ENCODE measurements at regions not wholly inside any gene's neighbourhood (a gene's known extent, or its start where the extent isn't known, plus 50 kb on each side); places are given as distances from the start of the nearest gene placed in this dataset.

DNA sequence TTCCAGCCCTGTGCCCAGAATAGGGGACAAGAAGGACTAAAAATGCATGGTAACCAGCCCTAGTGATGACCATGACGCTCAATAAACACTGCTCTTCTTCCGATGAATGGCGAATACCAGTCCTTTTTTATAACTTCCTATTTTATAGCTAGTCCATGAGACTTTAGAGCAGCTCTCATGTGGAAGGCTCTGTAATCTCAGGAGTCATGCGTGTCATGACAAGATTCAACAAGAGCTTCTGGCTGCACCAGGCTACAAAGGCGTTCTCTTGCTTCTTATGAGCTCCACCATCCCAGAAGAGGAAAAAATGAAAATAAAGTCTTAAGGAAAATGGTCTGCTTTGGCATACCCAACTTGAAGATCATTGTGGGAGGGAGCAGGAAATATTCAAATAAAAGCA is 141.0 kb downstream of the TMCO5A start:
- no peak for DNase-seq (ENCODE audit: low read depth in 1 of 2, low spot score in 1 of 2)
- no peak overlapping the region for H3K27ac ChIP-seq
- TF ChIP-seq, protein P1, sequence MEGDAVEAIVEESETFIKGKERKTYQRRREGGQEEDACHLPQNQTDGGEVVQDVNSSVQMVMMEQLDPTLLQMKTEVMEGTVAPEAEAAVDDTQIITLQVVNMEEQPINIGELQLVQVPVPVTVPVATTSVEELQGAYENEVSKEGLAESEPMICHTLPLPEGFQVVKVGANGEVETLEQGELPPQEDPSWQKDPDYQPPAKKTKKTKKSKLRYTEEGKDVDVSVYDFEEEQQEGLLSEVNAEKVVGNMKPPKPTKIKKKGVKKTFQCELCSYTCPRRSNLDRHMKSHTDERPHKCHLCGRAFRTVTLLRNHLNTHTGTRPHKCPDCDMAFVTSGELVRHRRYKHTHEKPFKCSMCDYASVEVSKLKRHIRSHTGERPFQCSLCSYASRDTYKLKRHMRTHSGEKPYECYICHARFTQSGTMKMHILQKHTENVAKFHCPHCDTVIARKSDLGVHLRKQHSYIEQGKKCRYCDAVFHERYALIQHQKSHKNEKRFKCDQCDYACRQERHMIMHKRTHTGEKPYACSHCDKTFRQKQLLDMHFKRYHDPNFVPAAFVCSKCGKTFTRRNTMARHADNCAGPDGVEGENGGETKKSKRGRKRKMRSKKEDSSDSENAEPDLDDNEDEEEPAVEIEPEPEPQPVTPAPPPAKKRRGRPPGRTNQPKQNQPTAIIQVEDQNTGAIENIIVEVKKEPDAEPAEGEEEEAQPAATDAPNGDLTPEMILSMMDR (IDR thresholded peaks at IDR 0.05; ENCODE audit: low read depth, low read length), result no peak
- H3K9me3 ChIP-seq (ENCODE audit: low read depth), result no peaks in the 10 kb centered on the region
- no peaks in the 10 kb centered on the region for H3K36me3 ChIP-seq
- H3K4me1 ChIP-seq (ENCODE audit: low read depth), result peaks cover 46% of the 10 kb centered on the region
- H3K27me3 ChIP-seq, result no peaks in the 10 kb centered on the region
- H3K4me3 ChIP-seq, result no peak overlapping the region

DNA sequence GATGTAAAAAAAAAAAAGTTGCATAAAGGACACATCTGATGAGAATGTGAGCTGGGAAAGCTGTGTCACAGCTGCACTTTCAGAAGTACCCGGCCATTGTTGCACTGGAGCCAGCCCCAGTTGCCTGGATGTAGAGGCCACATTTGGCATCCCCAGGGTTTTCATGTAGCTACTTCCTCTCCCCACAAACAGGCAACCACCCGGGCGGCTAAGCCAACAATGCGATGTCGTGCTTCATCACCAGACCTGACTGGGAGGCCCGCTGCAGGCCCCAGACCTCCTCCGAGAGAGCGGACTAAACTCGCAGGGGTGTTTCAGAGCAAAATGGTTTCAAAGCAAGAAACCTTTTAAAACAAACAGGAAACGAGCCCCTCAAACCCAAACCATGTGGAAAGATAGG is 142.3 kb downstream of the TMCO5A start:
- no peak overlapping the region for H3K27ac ChIP-seq
- TF ChIP-seq, protein P1 (IDR thresholded peaks at IDR 0.05; ENCODE audit: low read depth, low read length), result no peak
- H3K27me3 ChIP-seq, result no peaks in the 10 kb centered on the region
- H3K9me3 ChIP-seq (ENCODE audit: low read depth), result no peaks in the 10 kb centered on the region
- H3K4me3 ChIP-seq, result no peak overlapping the region
- no peaks in the 10 kb centered on the region for H3K36me3 ChIP-seq
- H3K4me1 ChIP-seq (ENCODE audit: low read depth), result peaks cover 43% of the 10 kb centered on the region
- no peak for DNase-seq (ENCODE audit: low read depth in 1 of 2, low spot score in 1 of 2)

- DNase-seq (ENCODE audit: low read depth in 1 of 2, low spot score in 1 of 2), result no peak
- TF ChIP-seq, protein P1 (IDR thresholded peaks at IDR 0.05; ENCODE audit: low read depth, low read length), result no peak
- Histone ChIP-seq H3K36me3 (no peaks in the 10 kb centered on the region), H3K4me1 (ENCODE audit: low read depth) (peaks cover 24% of the 10 kb centered on the region), H3K9me3 (ENCODE audit: low read depth) (no peaks in the 10 kb centered on the region), H3K27me3 (no peaks in the 10 kb centered on the region), H3K4me3 (no peak overlapping the region), H3K27ac (no peak overlapping the region)
Measured at GRCh38 chr15:38079236-38079635, 144.8 kb downstream of the TMCO5A start.

GRCh38 chr15:38080651-38081275 is 146.3 kb downstream of the TMCO5A start:
- no peaks in the 10 kb centered on the region for H3K36me3 ChIP-seq
- DNase-seq (ENCODE audit: low read depth in 1 of 2, low spot score in 1 of 2), result peak in 1 of 2 donors; percentile 49
- no peak overlapping the region for H3K27ac ChIP-seq
- no peaks in the 10 kb centered on the region for H3K9me3 ChIP-seq (ENCODE audit: low read depth)
- no peaks in the 10 kb centered on the region for H3K27me3 ChIP-seq
- TF ChIP-seq, protein P1 (IDR thresholded peaks at IDR 0.05; ENCODE audit: low read depth, low read length), result no peak
- H3K4me1 ChIP-seq (ENCODE audit: low read depth), result peaks cover 27% of the 10 kb centered on the region
- no peak overlapping the region for H3K4me3 ChIP-seq

- TF ChIP-seq, protein P1 (IDR thresholded peaks at IDR 0.05; ENCODE audit: low read depth, low read length), result no peak
- H3K9me3 ChIP-seq (ENCODE audit: low read depth), result no peaks in the 10 kb centered on the region
- H3K27me3 ChIP-seq, result no peaks in the 10 kb centered on the region
- peak in 1 of 2 donors; percentile 34 for DNase-seq (ENCODE audit: low read depth in 1 of 2, low spot score in 1 of 2)
- H3K36me3 ChIP-seq, result no peaks in the 10 kb centered on the region
- H3K4me3 ChIP-seq, result no peak overlapping the region
- no peak overlapping the region for H3K27ac ChIP-seq
- H3K4me1 ChIP-seq (ENCODE audit: low read depth), result peaks cover 23% of the 10 kb centered on the region
Measured at GRCh38 chr15:38084289-38084688, 149.8 kb downstream of the TMCO5A start.

All from cardiac muscle cell (in vitro differentiated cells and primary cell).